ENCODE measurements at regions not wholly inside any gene's neighbourhood (a gene's known extent, or its start where the extent isn't known, plus 50 kb on each side); places are given as distances from the start of the nearest gene placed in this dataset.

GRCh38 chr11:95706974-95707387 is 82.6 kb downstream of the FAM76B start:
- no peak for TF ChIP-seq CTCF (conservative IDR thresholded peaks at IDR 0.05; ENCODE audit: low read depth, low read length)
- TF ChIP-seq EZH2 (IDR thresholded peaks at IDR 0.05; ENCODE audit: borderline replicate concordance, low read depth, low read length, poor library complexity, severe bottlenecking), result no peak

Data from A673 (cell line).